CD14-positive monocyte (primary cell): ENCODE measurements at regions not wholly inside any gene's neighbourhood (a gene's known extent, or its start where the extent isn't known, plus 50 kb on each side); places are given as distances from the start of the nearest gene placed in this dataset.

ENCODE experiments used
- DNase-seq, 3 donors: peaks; one replicate each; pipeline ENCODE4 v3.0.0-alpha.2; 2011 to 2022
- H2AFZ ChIP-seq: 2 replicates; pipeline ENCODE4 v1.6.0; 2012; ENCODE audit warnings: mild to moderate bottlenecking, low read depth, low read length, inconsistent platforms; ENCODE audit not compliant: insufficient read depth, poor library complexity, severe bottlenecking
- H3K27ac ChIP-seq, 2 donors: 1 replicate in 1 of 2; 2 replicates in 1 of 2; pipeline ENCODE4 v1.5.1; 2012 to 2013; ENCODE audit warnings: low read length in 2 of 2, control low read depth in 1 of 2, inconsistent platforms in 1 of 2, low read depth in 1 of 2, mild to moderate bottlenecking in 1 of 2
- H3K27me3 ChIP-seq, 2 donors: one replicate each; pipeline versions ENCODE4 v1.6.0 to v1.6.1; 2011 to 2013; ENCODE audit warnings: low read length in 2 of 2; ENCODE audit not compliant: control insufficient read depth in 2 of 2, insufficient read depth in 2 of 2
- H3K36me3 ChIP-seq, 2 donors: replicated peaks in 1 of 2; 1 replicate in 1 of 2; 2 replicates in 1 of 2; pipeline versions ENCODE4 v1.5.1 to v1.6.1; 2012 to 2013; ENCODE audit warnings: low read length in 2 of 2, control low read depth in 1 of 2, inconsistent platforms in 1 of 2, mild to moderate bottlenecking in 1 of 2; ENCODE audit not compliant: insufficient read depth in 2 of 2, control insufficient read depth in 1 of 2
- H3K4me1 ChIP-seq, 2 donors: 1 replicate in 1 of 2; 2 replicates in 1 of 2; pipeline versions ENCODE4 v1.5.1 to v1.6.1; 2012 to 2013; ENCODE audit warnings: low read length in 2 of 2, control low read depth in 1 of 2, inconsistent platforms in 1 of 2, mild to moderate bottlenecking in 1 of 2, moderate library complexity in 1 of 2; ENCODE audit not compliant: insufficient read depth in 2 of 2, control insufficient read depth in 1 of 2
- H3K4me2 ChIP-seq: replicated peaks from 2 replicates; pipeline ENCODE3; 2012; ENCODE audit warnings: low read length, moderate library complexity, mild to moderate bottlenecking; ENCODE audit not compliant: poor library complexity, severe bottlenecking; ENCODE audit errors: extremely low read depth
- H3K4me3 ChIP-seq, 3 experiments: fragments of 200-600 bp in 1 of 3; sonication (generic) in 1 of 3; replicated peaks in 1 of 3; 1 replicate in 2 of 3; 2 replicates in 1 of 3; pipeline ENCODE4 v1.5.1; 2011 to 2013; ENCODE audit warnings: low read length in 3 of 3, mild to moderate bottlenecking in 3 of 3, control low read depth in 2 of 3, low read depth in 2 of 3, inconsistent platforms in 1 of 3, moderate library complexity in 1 of 3
- H3K79me2 ChIP-seq: 2 replicates; pipeline ENCODE4 v1.6.0; 2012; ENCODE audit warnings: mild to moderate bottlenecking, control low read depth, inconsistent platforms, low read length, moderate library complexity; ENCODE audit not compliant: insufficient read depth
- H3K9ac ChIP-seq: 2 replicates; pipeline ENCODE4 v1.6.0; 2017; ENCODE audit warnings: low read length, mild to moderate bottlenecking; ENCODE audit not compliant: insufficient read depth, poor library complexity, severe bottlenecking
- H3K9me3 ChIP-seq, 2 donors: replicated peaks in 1 of 2; 1 replicate in 1 of 2; 2 replicates in 1 of 2; pipeline versions ENCODE4 v1.5.1 to v1.6.1; 2012 to 2013; ENCODE audit warnings: low read length in 2 of 2, control low read depth in 1 of 2; ENCODE audit not compliant: control insufficient read depth in 1 of 2, insufficient read depth in 1 of 2
- H4K20me1 ChIP-seq: 2 replicates; pipeline ENCODE4 v1.6.0; 2012; ENCODE audit warnings: mild to moderate bottlenecking, low read length, control low read depth, moderate library complexity; ENCODE audit not compliant: insufficient read depth
- H3K27ac Mint-ChIP-seq, 7 donors: one replicate each; pipeline ENCODE4 v1.8.0; 2020; ENCODE audit warnings: mild to moderate bottlenecking in 7 of 7, mixed read lengths in 7 of 7, moderate library complexity in 6 of 7, inconsistent platforms in 2 of 7
- H3K27me3 Mint-ChIP-seq, 3 donors: one replicate each; pipeline ENCODE4 v1.8.0; 2021 to 2022; ENCODE audit warnings: low read depth in 3 of 3, mild to moderate bottlenecking in 3 of 3, mixed read lengths in 3 of 3, moderate library complexity in 3 of 3, inconsistent platforms in 1 of 3
- H3K36me3 Mint-ChIP-seq, 2 donors: one replicate each; pipeline ENCODE4 v1.8.0; 2020; ENCODE audit warnings: mixed read lengths in 2 of 2, inconsistent platforms in 1 of 2, mild to moderate bottlenecking in 1 of 2
- H3K4me1 Mint-ChIP-seq: one replicate; pipeline ENCODE4 v1.8.0; 2020; ENCODE audit warnings: mild to moderate bottlenecking, mixed read lengths
- H3K4me3 Mint-ChIP-seq, 2 donors: one replicate each; pipeline ENCODE4 v1.8.0; 2020; ENCODE audit warnings: mild to moderate bottlenecking in 2 of 2, mixed read lengths in 2 of 2, moderate library complexity in 1 of 2
- H3K9me3 Mint-ChIP-seq, 7 donors: one replicate each; pipeline ENCODE4 v1.8.0; 2020 to 2022; ENCODE audit warnings: mixed read lengths in 7 of 7, mild to moderate bottlenecking in 6 of 7, moderate library complexity in 6 of 7, inconsistent platforms in 2 of 7
- WGBS: methylation state at CpG from one replicate; pipeline ENCODE4 v1.1.5; 2013; ENCODE audit warnings: missing lambda C conversion rate; ENCODE audit not compliant: insufficient coverage; 5-methylcytosine and 5-hydroxymethylcytosine counted together
- intact Hi-C, 2 donors: fragments of 100-400 bp; cut with micrococcal nuclease; formaldehyde crosslinking; loops; one replicate each; pipeline versions ENCODE4 v1.15.0 to v1.15.1; 2023
- TF ChIP-seq, protein P1 (sequence below): fragments of 200-600 bp; IDR thresholded peaks from one replicate; pipeline ENCODE4 v1.8.0; 2022; ENCODE audit warnings: antibody characterized with exemption, mild to moderate bottlenecking

DNA sequence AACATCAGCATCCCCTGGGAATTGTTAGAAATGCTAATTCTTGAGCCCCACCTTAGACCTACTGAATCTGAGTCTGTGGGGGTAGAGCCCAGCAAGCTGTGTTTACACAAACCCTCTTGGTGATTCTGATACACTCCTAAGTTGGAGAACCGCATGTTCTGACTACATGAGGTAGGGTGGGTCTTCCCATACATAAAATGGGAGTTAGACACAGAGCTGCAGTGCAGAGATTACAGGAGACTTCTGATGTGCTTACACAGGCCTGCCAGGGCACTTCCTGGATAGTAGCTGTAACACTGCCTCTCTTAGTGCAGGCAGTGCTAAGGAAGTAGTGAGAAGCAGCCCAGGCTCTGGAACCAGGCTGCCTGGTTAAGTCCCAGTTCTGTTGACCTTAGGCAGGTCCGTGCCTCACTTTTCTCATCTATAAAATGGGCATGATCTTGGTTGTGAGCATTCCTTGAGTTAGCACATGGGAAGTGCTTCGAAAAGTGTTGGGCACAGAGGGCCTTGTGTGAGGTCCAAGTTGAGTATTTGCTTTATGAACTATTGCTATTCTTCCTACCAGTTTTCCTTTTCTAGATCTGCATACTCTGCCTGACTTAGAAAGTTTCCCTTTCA, 67.3 kb downstream of the GLI2 start:
- Mint-ChIP-seq H3K27ac (no peak overlapping the region), H3K4me1 (no peaks in the 10 kb centered on the region), H3K27me3 (peaks cover 0 to 3% (median 3%) of the 10 kb centered on the region in 3 donors), H3K36me3 (no peaks in the 10 kb centered on the region), H3K4me3 (no peak overlapping the region), H3K9me3 (no peaks in the 10 kb centered on the region)
- Histone ChIP-seq H3K9me3 (no peaks in the 10 kb centered on the region), H3K4me2 (no peak overlapping the region), H4K20me1 (no peaks in the 10 kb centered on the region), H2AFZ (no peak overlapping the region), H3K27ac (no peak overlapping the region), H3K79me2 (no peaks in the 10 kb centered on the region), H3K9ac (no peak overlapping the region), H3K36me3 (no peaks in the 10 kb centered on the region), H3K27me3 (no peaks in the 10 kb centered on the region), H3K4me3 (no peak overlapping the region), H3K4me1 (no peaks in the 10 kb centered on the region)
- intact Hi-C loops, result no loop called here
- 83% methylated on average over 1 of the region's 3 CpGs for WGBS
- DNase-seq, result no peak
- TF ChIP-seq, protein P1, sequence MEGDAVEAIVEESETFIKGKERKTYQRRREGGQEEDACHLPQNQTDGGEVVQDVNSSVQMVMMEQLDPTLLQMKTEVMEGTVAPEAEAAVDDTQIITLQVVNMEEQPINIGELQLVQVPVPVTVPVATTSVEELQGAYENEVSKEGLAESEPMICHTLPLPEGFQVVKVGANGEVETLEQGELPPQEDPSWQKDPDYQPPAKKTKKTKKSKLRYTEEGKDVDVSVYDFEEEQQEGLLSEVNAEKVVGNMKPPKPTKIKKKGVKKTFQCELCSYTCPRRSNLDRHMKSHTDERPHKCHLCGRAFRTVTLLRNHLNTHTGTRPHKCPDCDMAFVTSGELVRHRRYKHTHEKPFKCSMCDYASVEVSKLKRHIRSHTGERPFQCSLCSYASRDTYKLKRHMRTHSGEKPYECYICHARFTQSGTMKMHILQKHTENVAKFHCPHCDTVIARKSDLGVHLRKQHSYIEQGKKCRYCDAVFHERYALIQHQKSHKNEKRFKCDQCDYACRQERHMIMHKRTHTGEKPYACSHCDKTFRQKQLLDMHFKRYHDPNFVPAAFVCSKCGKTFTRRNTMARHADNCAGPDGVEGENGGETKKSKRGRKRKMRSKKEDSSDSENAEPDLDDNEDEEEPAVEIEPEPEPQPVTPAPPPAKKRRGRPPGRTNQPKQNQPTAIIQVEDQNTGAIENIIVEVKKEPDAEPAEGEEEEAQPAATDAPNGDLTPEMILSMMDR, result no peak

DNA sequence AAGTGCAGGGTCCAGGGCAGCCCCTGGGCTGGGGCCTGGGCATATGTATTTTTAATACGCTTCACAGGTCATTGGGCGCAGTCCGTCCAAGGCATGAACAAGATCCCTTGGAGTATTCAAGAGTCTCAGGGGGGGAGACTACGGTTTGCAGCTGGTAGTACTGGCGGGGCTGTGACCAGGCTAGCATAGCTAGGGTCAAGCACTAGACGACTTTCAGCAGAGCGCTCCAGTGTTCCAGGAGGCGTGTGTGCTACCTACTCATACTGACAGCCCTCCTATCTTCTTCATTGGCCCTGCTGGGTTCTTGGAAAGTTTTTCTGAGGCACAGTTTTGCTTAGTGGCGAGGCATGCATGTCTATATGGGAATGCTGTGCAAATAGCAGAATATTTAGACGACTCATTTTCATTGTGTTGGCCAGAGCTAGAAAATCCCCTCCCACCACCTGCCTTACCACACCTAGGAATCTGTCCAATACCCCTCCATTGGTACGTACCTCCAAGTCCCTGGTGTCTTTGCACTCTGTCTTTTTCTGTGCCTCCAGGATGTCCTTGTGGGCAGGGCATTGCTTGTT, 68.2 kb downstream of the GLI2 start:
- H3K4me2 ChIP-seq, result no peak overlapping the region
- H3K4me1 ChIP-seq, result no peaks in the 10 kb centered on the region
- DNase-seq, result no peak
- H3K36me3 ChIP-seq, result no peaks in the 10 kb centered on the region
- TF ChIP-seq, protein P1, result no peak
- WGBS, result 86% methylated on average over 4 of the region's 11 CpGs
- H3K9me3 Mint-ChIP-seq, result no peaks in the 10 kb centered on the region
- no peaks in the 10 kb centered on the region for H3K27me3 ChIP-seq
- H3K27ac Mint-ChIP-seq, result no peak overlapping the region
- no peak overlapping the region for H3K4me3 ChIP-seq
- H3K9ac ChIP-seq, result no peak overlapping the region
- no peak overlapping the region for H3K4me3 Mint-ChIP-seq
- intact Hi-C loops, result no loop called here
- peaks cover 0 to 3% (median 3%) of the 10 kb centered on the region in 3 donors for H3K27me3 Mint-ChIP-seq
- no peaks in the 10 kb centered on the region for H3K79me2 ChIP-seq
- no peaks in the 10 kb centered on the region for H4K20me1 ChIP-seq
- H3K9me3 ChIP-seq, result no peaks in the 10 kb centered on the region
- no peak overlapping the region for H3K27ac ChIP-seq
- no peaks in the 10 kb centered on the region for H3K36me3 Mint-ChIP-seq
- H2AFZ ChIP-seq, result no peak overlapping the region
- H3K4me1 Mint-ChIP-seq, result no peaks in the 10 kb centered on the region
